HCT116 (cell line): ENCODE measurements at regions not wholly inside any gene's neighbourhood (a gene's known extent, or its start where the extent isn't known, plus 50 kb on each side); places are given as distances from the start of the nearest gene placed in this dataset.

Experiments
- ATAC-seq: fragments of 200-7000 bp; cut with Tn5 transposase; 2 replicates; pipeline ENCODE4 v1.9.1; 2020; ENCODE audit warnings: mild to moderate bottlenecking, moderate library complexity
- BruUV-seq: library from RNA; stranded (reverse); fragments of 400-500 nt; replicated peaks from 2 replicates; lab custom pipeline; 2021; lab: Mats Ljungman, UMichigan
- CTCF ChIA-PET: fragments of 300-600 bp; sonication (Branson Sonifier 250); formaldehyde crosslinking; loops from one replicate; lab custom pipeline; 2021; ENCODE audit warnings: antibody characterized with exemption; lab: Charles Lee
- POLR2A ChIA-PET: fragments of 300-600, 350-600 bp; sonication (Branson Sonifier 250); formaldehyde crosslinking; loops from one replicate; lab custom pipeline; 2021; ENCODE audit warnings: antibody characterized with exemption; lab: Charles Lee
- RAD21 ChIA-PET, 2 experiments: fragments of 300-600 bp; sonication (Branson Sonifier 250); formaldehyde crosslinking; loops; one replicate each; lab custom pipeline; 2023; ENCODE audit warnings: low total read pairs in 2 of 2; ENCODE audit not compliant: uncharacterized antibody in 2 of 2, unreplicated experiment in 2 of 2, low non-redundant PET in 1 of 2; lab: Charles Lee
- DNase-seq: peaks from one replicate; pipeline ENCODE4 v3.0.0-alpha.2; 2010; ENCODE audit warnings: low read depth, low spot score
- H2AFZ ChIP-seq: fragments of 200-600 bp; shearing (Covaris generic), sonication (generic); 2 replicates; pipeline ENCODE4 v1.6.1; 2017; ENCODE audit warnings: low read depth, mixed run types, mixed read lengths, antibody characterized with exemption, low read length; ENCODE audit not compliant: poor library complexity, severe bottlenecking
- H3K27ac ChIP-seq: 2 replicates; pipeline ENCODE4 v1.5.1; 2012; ENCODE audit warnings: low read depth, low read length
- H3K27me3 ChIP-seq: fragments of 200-600 bp; sonication (generic); 2 replicates; pipeline ENCODE4 v1.6.1; 2016; ENCODE audit warnings: mixed run types, low read length, mixed read lengths; ENCODE audit not compliant: insufficient read depth
- H3K36me3 ChIP-seq, 2 experiments: fragments of 200-500 bp in 1 of 2; fragments of 200-600 bp in 1 of 2; sonication (Bioruptor generic) in 1 of 2; sonication (generic) in 1 of 2; 2 replicates each; pipeline versions ENCODE4 v1.5.1 to v1.6.1; 2014 to 2016; ENCODE audit warnings: low read length in 2 of 2, inconsistent platforms in 1 of 2, mixed read lengths in 1 of 2, mixed run types in 1 of 2; ENCODE audit not compliant: insufficient read depth in 2 of 2, control insufficient read depth in 1 of 2
- H3K4me1 ChIP-seq, 2 experiments: fragments of 200-600 bp in 1 of 2; sonication (generic) in 1 of 2; 2 replicates each; pipeline versions ENCODE4 v1.5.1 to v1.6.1; 2012 to 2017; ENCODE audit warnings: low read length in 2 of 2, inconsistent platforms in 1 of 2, mild to moderate bottlenecking in 1 of 2, mixed read lengths in 1 of 2, mixed run types in 1 of 2, moderate library complexity in 1 of 2; ENCODE audit not compliant: insufficient read depth in 2 of 2, control insufficient read depth in 1 of 2
- H3K4me2 ChIP-seq: fragments of 200-600 bp; sonication (generic); 2 replicates; pipeline ENCODE4 v1.6.1; 2017; ENCODE audit warnings: mixed run types, low read length, mixed read lengths
- H3K4me3 ChIP-seq, 2 experiments: fragments of 200-600 bp in 1 of 2; sonication (generic) in 1 of 2; replicated peaks in 1 of 2; 2 replicates each; pipeline ENCODE4 v1.5.1; 2011 to 2016; ENCODE audit warnings: low read length in 2 of 2, control low read depth in 1 of 2, low read depth in 1 of 2, mild to moderate bottlenecking in 1 of 2, mixed read lengths in 1 of 2, mixed run types in 1 of 2
- H3K79me2 ChIP-seq: fragments of 200-600 bp; sonication (generic); 2 replicates; pipeline ENCODE4 v1.6.1; 2017; ENCODE audit warnings: mild to moderate bottlenecking, mixed run types, low read length, moderate library complexity, mixed read lengths; ENCODE audit not compliant: insufficient read depth
- H3K9ac ChIP-seq: fragments of 200-600 bp; sonication (generic); 2 replicates; pipeline ENCODE4 v1.6.1; 2016; ENCODE audit warnings: low read length, mixed read lengths
- H3K9me2 ChIP-seq: fragments of 200-600 bp; sonication (generic), shearing (Covaris generic); 2 replicates; pipeline ENCODE4 v1.6.1; 2017; ENCODE audit warnings: mixed run types, mild to moderate bottlenecking, moderate library complexity; ENCODE audit not compliant: insufficient read depth
- H3K9me3 ChIP-seq, 2 experiments: fragments of 200-500 bp in 1 of 2; fragments of 200-600 bp in 1 of 2; sonication (Bioruptor generic) in 1 of 2; sonication (generic) in 1 of 2; 2 replicates each; pipeline ENCODE4 v1.6.1; 2014 to 2017; ENCODE audit warnings: low read length in 2 of 2, mixed read lengths in 2 of 2, inconsistent platforms in 1 of 2, low read depth in 1 of 2, mild to moderate bottlenecking in 1 of 2, mixed run types in 1 of 2, moderate library complexity in 1 of 2; ENCODE audit not compliant: control insufficient read depth in 1 of 2, insufficient read depth in 1 of 2
- H4K20me1 ChIP-seq: fragments of 200-600 bp; sonication (generic), shearing (Covaris generic); 2 replicates; pipeline ENCODE4 v1.6.1; 2017; ENCODE audit warnings: mixed run types, mild to moderate bottlenecking, moderate library complexity; ENCODE audit not compliant: insufficient read depth
- ATF3 ChIP-seq: IDR thresholded peaks from 2 replicates; pipeline ENCODE4 v1.6.1; 2012
- CBX3 ChIP-seq: IDR thresholded peaks from 2 replicates; pipeline ENCODE4 v1.6.1; 2012; ENCODE audit warnings: low read depth
- CEBPB ChIP-seq: IDR thresholded peaks from 2 replicates; pipeline ENCODE4 v1.6.1; 2012; ENCODE audit warnings: low read depth
- EZH2 ChIP-seq: fragments of 200-600 bp; sonication (generic); IDR thresholded peaks from 2 replicates; pipeline ENCODE4 v1.6.1; 2017; ENCODE audit warnings: antibody characterized with exemption, mixed run types
- EZH2phosphoT487 ChIP-seq: fragments of 200-600 bp; IDR thresholded peaks from 2 replicates; pipeline ENCODE4 v1.6.1; 2018; ENCODE audit warnings: antibody characterized with exemption, borderline replicate concordance
- FOSL1 ChIP-seq: IDR thresholded peaks from 2 replicates; pipeline ENCODE4 v1.6.1; 2012; ENCODE audit warnings: low read depth
- MAX ChIP-seq: IDR thresholded peaks from 2 replicates; pipeline ENCODE4 v1.6.1; 2012
- POLR2A ChIP-seq: IDR thresholded peaks from 2 replicates; pipeline ENCODE4 v1.7.0; 2011; ENCODE audit warnings: borderline replicate concordance; ENCODE audit not compliant: insufficient read depth, insufficient read length; ENCODE audit errors: extremely low read depth
- POLR2AphosphoS5 ChIP-seq: IDR thresholded peaks from 2 replicates; pipeline ENCODE4 v1.6.1; 2011; ENCODE audit warnings: mild to moderate bottlenecking, low read depth, low read length, moderate library complexity
- REST ChIP-seq: IDR thresholded peaks from 2 replicates; pipeline ENCODE4 v1.6.1; 2012; ENCODE audit warnings: low read depth
- SP1 ChIP-seq: IDR thresholded peaks from 2 replicates; pipeline ENCODE4 v1.6.1; 2012; ENCODE audit warnings: low read depth
- SRF ChIP-seq: IDR thresholded peaks from 2 replicates; pipeline ENCODE4 v1.6.1; 2012; ENCODE audit warnings: low read depth
- TCF7L2 ChIP-seq: IDR thresholded peaks from 2 replicates; pipeline ENCODE4 v1.7.0; 2011; ENCODE audit warnings: borderline replicate concordance, inconsistent platforms; ENCODE audit not compliant: insufficient read depth, insufficient read length; ENCODE audit errors: extremely low read depth
- YY1 ChIP-seq: IDR thresholded peaks from 2 replicates; pipeline ENCODE4 v1.6.1; 2011; ENCODE audit warnings: low read length, low read depth, moderate library complexity, mild to moderate bottlenecking; ENCODE audit not compliant: insufficient replicate concordance; ENCODE audit errors: extremely low read depth
- intact Hi-C: fragments of 100-400 bp; cut with micrococcal nuclease; formaldehyde crosslinking; loops from 2 replicates; pipeline ENCODE4 v1.10.0; 2022

GRCh38 chr18:75845413-75845812 is 417.9 kb upstream of the SMIM21 start (continued):
- no peak for TF ChIP-seq CEBPB
- TF ChIP-seq EZH2phosphoT487: no peak
- no peak for TF ChIP-seq MAX
- TF ChIP-seq, all 23 proteins: peak for 0

GRCh38 chr18:75844146-75844545 is 416.6 kb upstream of the SMIM21 start:
- Histone ChIP-seq H3K9ac (no peak overlapping the region), H3K9me3 (no peaks in the 10 kb centered on the region), H3K4me3 (no peak overlapping the region), H3K36me3 (no peaks in the 10 kb centered on the region), H3K9me2 (no peaks in the 10 kb centered on the region), H4K20me1 (no peaks in the 10 kb centered on the region), H2AFZ (no peak overlapping the region), H3K27ac (no peak overlapping the region), H3K27me3 (no peaks in the 10 kb centered on the region), H3K4me2 (no peak overlapping the region), H3K4me1 (no peaks in the 10 kb centered on the region; a peak in 1 of 4 replicates), H3K79me2 (no peaks in the 10 kb centered on the region)
- CTCF ChIA-PET: no interaction called here
- no TSS peak for BruUV-seq
- DNase-seq (no peak), ATAC-seq (no peak)
- intact Hi-C loops: no loop called here
- RAD21 ChIA-PET: no interaction called here
- TF ChIP-seq SRF (no peak), CEBPB (no peak), MAX (no peak), POLR2AphosphoS5 (no peak), YY1 (no peak), POLR2A (no peak), TCF7L2 (no peak), SP1 (no peak)
- POLR2A ChIA-PET: no interaction called here

GRCh38 chr18:75840131-75840530 is 412.6 kb upstream of the SMIM21 start:
- Histone ChIP-seq H4K20me1 (no peaks in the 10 kb centered on the region), H3K4me3 (no peak overlapping the region), H3K27ac (no peak overlapping the region), H3K27me3 (peaks cover 12% of the 10 kb centered on the region; the same call in 1 of the 2 replicates), H3K9ac (no peak overlapping the region), H3K79me2 (no peaks in the 10 kb centered on the region), H3K9me3 (no peaks in the 10 kb centered on the region), H3K4me2 (no peak overlapping the region), H3K9me2 (no peaks in the 10 kb centered on the region), H2AFZ (no peak overlapping the region), H3K36me3 (no peaks in the 10 kb centered on the region), H3K4me1 (no peaks in the 10 kb centered on the region; a peak in 1 of 4 replicates)
- no TSS peak for BruUV-seq
- ChIA-PET CTCF (no interaction called here), POLR2A (no interaction called here), RAD21 (no interaction called here)
- intact Hi-C loops: no loop called here
- ATAC-seq (no peak), DNase-seq (no peak)
- TF ChIP-seq CBX3 (no peak), POLR2A (no peak), REST (no peak), FOSL1 (no peak), EZH2 (no peak), ATF3 (no peak), POLR2AphosphoS5 (no peak), YY1 (no peak)
